ENCODE measurements at regions not wholly inside any gene's neighbourhood (a gene's known extent, or its start where the extent isn't known, plus 50 kb on each side); places are given as distances from the start of the nearest gene placed in this dataset.

DNA sequence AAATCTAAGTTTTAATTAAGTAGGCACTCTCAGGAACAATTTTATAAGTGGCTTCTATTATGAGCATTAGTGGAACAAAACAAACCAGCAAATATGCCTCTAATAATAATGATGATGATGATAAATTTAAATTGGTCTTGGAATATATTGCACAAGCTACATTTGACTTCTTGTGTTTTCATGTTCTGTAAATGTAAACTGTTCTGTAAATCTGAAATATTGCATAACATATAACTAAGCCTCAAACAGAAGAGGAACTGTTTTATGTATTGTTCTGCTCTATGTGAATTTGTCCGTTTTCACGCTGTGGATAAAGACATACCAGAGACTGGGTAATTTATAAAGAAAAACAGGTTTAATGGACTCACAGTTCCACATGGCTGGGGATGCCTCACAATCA lies 625.2 kb upstream of the CELF2 start:
- DNase-seq (ENCODE audit: low read depth, low spot score) (no peak), ATAC-seq (no peak)
- Histone ChIP-seq H3K27me3 (ENCODE audit: insufficient read depth, low read length) (no peaks in the 10 kb centered on the region), H2AFZ (ENCODE audit: low read depth, low read length, poor library complexity, severe bottlenecking) (no peak overlapping the region), H3K4me2 (ENCODE audit: low read length) (no peak overlapping the region), H3K4me3 (replicated peaks in 1 of 2; ENCODE audit: low read depth in 1 of 2, low read length in 2 of 2) (no peak overlapping the region), H3K9me3 (ENCODE audit: control insufficient read depth in 1 of 2, insufficient read depth in 1 of 2, low read depth in 1 of 2, low read length in 2 of 2) (peaks cover 10 to 49% of the 10 kb centered on the region in 2 experiments; a peak in 2 of 4 replicates), H3K79me2 (ENCODE audit: insufficient read depth, low read length) (no peaks in the 10 kb centered on the region), H3K4me1 (ENCODE audit: control insufficient read depth in 1 of 2, insufficient read depth in 2 of 2, low read length in 2 of 2) (no peaks in the 10 kb centered on the region), H3K27ac (ENCODE audit: low read depth, low read length) (no peak overlapping the region), H3K36me3 (ENCODE audit: control insufficient read depth in 1 of 2, insufficient read depth in 2 of 2, low read length in 2 of 2) (no peaks in the 10 kb centered on the region), H3K9me2 (ENCODE audit: insufficient read depth) (no peaks in the 10 kb centered on the region), H3K9ac (ENCODE audit: low read length) (no peak overlapping the region), H4K20me1 (ENCODE audit: insufficient read depth) (no peaks in the 10 kb centered on the region)
- CTCF ChIA-PET = no interaction called here
- TF ChIP-seq, protein P1, sequence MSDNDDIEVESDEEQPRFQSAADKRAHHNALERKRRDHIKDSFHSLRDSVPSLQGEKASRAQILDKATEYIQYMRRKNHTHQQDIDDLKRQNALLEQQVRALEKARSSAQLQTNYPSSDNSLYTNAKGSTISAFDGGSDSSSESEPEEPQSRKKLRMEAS (IDR thresholded peaks at IDR 0.05) = no peak
- TF ChIP-seq EZH2phosphoT487 (IDR thresholded peaks at IDR 0.05; ENCODE audit: borderline replicate concordance) (no peak), CBX3 (IDR thresholded peaks at IDR 0.05; ENCODE audit: low read depth) (no peak), SRF (IDR thresholded peaks at IDR 0.05; ENCODE audit: low read depth) (no peak), RAD21 (IDR thresholded peaks at IDR 0.05; ENCODE audit: low read depth) (no peak), POLR2A (IDR thresholded peaks at IDR 0.05; ENCODE audit: borderline replicate concordance, extremely low read depth, insufficient read depth, insufficient read length) (no peak), POLR2AphosphoS5 (IDR thresholded peaks at IDR 0.05; ENCODE audit: low read depth, low read length) (no peak), YY1 (IDR thresholded peaks at IDR 0.05; ENCODE audit: extremely low read depth, insufficient replicate concordance, low read depth, low read length) (no peak), ZFX (IDR thresholded peaks at IDR 0.05) (no peak), SP1 (IDR thresholded peaks at IDR 0.05; ENCODE audit: low read depth) (no peak), TCF7L2 (IDR thresholded peaks at IDR 0.05; ENCODE audit: borderline replicate concordance, extremely low read depth, insufficient read depth, insufficient read length) (no peak), FOSL1 (IDR thresholded peaks at IDR 0.05; ENCODE audit: low read depth) (no peak), EGR1 (IDR thresholded peaks at IDR 0.05; ENCODE audit: low read depth) (no peak), ELF1 (IDR thresholded peaks at IDR 0.05; ENCODE audit: borderline replicate concordance, low read depth) (no peak), ZNF274 (IDR thresholded peaks at IDR 0.05; ENCODE audit: low read depth, low read length) (no peak), JUND (IDR thresholded peaks at IDR 0.05) (no peak), CEBPB (IDR thresholded peaks at IDR 0.05; ENCODE audit: low read depth) (no peak)
- TF ChIP-seq, protein P2, sequence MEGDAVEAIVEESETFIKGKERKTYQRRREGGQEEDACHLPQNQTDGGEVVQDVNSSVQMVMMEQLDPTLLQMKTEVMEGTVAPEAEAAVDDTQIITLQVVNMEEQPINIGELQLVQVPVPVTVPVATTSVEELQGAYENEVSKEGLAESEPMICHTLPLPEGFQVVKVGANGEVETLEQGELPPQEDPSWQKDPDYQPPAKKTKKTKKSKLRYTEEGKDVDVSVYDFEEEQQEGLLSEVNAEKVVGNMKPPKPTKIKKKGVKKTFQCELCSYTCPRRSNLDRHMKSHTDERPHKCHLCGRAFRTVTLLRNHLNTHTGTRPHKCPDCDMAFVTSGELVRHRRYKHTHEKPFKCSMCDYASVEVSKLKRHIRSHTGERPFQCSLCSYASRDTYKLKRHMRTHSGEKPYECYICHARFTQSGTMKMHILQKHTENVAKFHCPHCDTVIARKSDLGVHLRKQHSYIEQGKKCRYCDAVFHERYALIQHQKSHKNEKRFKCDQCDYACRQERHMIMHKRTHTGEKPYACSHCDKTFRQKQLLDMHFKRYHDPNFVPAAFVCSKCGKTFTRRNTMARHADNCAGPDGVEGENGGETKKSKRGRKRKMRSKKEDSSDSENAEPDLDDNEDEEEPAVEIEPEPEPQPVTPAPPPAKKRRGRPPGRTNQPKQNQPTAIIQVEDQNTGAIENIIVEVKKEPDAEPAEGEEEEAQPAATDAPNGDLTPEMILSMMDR (IDR thresholded peaks at IDR 0.05 in 2 of 3, conservative IDR thresholded peaks at IDR 0.05 in 1 of 3; ENCODE audit: borderline replicate concordance in 1 of 3, insufficient read depth in 1 of 3, low read depth in 2 of 3, low read length in 2 of 3) = no peak
- RAD21 ChIA-PET (ENCODE audit: low non-redundant PET in 1 of 2, low total read pairs in 2 of 2, uncharacterized antibody in 2 of 2, unreplicated experiment in 2 of 2) = no interaction called here
- BruUV-seq (replicated peaks) = no TSS peak
- POLR2A ChIA-PET = no interaction called here
- intact Hi-C loops (cut with micrococcal nuclease) = no loop called here

Data from HCT116 (cell line).